ENCODE measurements at regions not wholly inside any gene's neighbourhood (a gene's known extent, or its start where the extent isn't known, plus 50 kb on each side); places are given as distances from the start of the nearest gene placed in this dataset.

GRCh38 chr9:14961372-14962068, 51.3 kb upstream of the FREM1 start:
- peak; percentile 55 for DNase-seq

- DNase-seq: no peak
Measured at GRCh38 chr9:14960881-14961280, 50.7 kb upstream of the FREM1 start.

Data from hematopoietic multipotent progenitor cell treated with erythropoietin and hydrocortisone succinate and interleukin-3 and kit ligand, for 4 days (in vitro differentiated cells).